Limb (tissue), 2 donors: ENCODE measurements at regions not wholly inside any gene's neighbourhood (a gene's known extent, or its start where the extent isn't known, plus 50 kb on each side); places are given as distances from the start of the nearest gene placed in this dataset.
"Not testable (repeated sequence)": the region's sequence is repeated elsewhere in the genome, so short reads cannot be mapped to it uniquely, and the experiment has no call there.

Experiments
- DNase-seq, 2 donors: peaks; one replicate each; pipeline ENCODE4 v3.0.0-alpha.2; 2016; ENCODE audit errors: extremely low spot score in 2 of 2

- no peak for DNase-seq
Measured at GRCh38 chr5:45042283-45042682, 233.5 kb downstream of the MRPS30 start.

DNA sequence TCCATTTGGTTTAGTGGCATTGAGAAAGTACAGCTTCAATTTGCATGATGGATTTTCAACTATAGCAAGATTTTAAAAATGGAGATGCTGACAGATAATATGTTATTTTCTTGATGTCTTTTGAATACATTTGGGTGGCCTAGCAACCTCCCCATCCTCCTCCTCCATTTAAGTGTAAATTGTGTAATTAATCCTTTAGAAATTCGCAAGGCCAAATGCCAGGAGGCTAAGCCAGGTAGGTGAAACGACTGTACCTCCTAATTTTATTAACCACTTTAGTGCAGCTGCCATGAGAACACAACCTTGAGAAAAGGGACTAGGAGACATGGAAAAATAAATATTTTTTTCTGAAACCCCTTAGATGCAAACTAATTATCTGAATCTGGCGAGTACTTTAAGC is 248.8 kb downstream of the MRPS30 start:
- DNase-seq = no peak

DNA sequence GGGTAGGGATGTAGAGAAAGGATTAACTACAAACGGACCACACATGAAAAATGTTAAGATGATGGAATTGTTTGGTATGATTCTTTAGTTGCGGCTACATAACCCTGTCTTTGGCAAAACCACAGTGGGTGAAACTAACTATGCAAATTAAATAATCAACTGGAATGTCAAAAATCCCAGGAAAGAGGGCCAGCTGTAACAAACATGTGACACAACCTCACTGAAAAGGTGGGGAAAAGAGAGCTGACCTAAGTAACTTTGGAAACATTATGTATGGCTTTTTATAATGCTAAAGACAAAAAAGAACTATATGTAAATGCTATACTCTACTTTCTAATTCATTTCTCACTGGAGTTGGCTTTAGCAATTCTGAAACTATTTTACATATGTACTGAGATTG is 252.0 kb downstream of the MRPS30 start:
- DNase-seq = no peak

DNA sequence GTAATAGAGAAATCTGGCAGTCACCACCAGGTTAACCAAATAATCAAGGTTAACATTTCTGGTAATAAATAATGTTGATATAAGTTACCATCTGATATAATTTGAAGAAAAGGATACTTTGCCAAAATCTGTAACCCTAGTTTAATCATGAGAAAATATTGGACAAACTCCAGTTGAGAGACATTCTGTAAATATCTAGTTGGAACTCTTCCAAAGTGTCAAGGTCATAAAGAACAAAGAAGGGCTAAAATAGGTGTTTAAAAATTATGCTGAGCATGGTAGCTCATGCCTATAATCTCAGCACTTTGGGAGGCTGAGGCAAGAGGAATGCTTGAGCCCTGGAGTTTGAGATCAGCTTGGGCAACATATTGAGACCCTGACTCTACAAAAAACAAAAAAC is 253.3 kb downstream of the MRPS30 start:
- DNase-seq = no peak

GRCh38 chr5:45081082-45081481 is 272.3 kb downstream of the MRPS30 start:
- DNase-seq = no peak

GRCh38 chr5:45089870-45090269 is 281.1 kb downstream of the MRPS30 start:
- DNase-seq = no peak

- DNase-seq = no peak
Measured at GRCh38 chr5:45093377-45093776, 284.6 kb downstream of the MRPS30 start.

GRCh38 chr5:45094876-45095440 is 286.2 kb downstream of the MRPS30 start:
- no peak for DNase-seq

DNA sequence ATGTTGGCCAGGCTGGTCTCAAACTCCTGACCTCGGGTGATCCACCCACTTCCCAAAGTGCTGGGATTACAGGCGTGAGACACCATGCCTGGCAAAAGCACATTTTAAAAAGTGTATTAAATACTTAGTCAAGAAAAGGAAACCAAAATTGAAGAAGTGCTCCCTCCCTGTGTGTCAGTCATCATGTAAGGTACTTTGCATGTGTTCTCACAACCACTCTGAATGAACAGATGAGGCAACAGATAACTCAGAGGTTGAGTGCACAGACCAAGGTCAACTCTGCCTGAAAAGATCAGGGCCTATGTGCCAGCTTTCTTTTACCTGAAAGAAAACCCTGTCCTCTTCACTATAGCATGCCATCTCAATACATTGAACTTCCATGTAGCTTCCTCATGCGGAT is 289.7 kb downstream of the MRPS30 start:
- no peak for DNase-seq

- DNase-seq = no peak
Measured at GRCh38 chr5:45101146-45101545, 292.4 kb downstream of the MRPS30 start.

DNA sequence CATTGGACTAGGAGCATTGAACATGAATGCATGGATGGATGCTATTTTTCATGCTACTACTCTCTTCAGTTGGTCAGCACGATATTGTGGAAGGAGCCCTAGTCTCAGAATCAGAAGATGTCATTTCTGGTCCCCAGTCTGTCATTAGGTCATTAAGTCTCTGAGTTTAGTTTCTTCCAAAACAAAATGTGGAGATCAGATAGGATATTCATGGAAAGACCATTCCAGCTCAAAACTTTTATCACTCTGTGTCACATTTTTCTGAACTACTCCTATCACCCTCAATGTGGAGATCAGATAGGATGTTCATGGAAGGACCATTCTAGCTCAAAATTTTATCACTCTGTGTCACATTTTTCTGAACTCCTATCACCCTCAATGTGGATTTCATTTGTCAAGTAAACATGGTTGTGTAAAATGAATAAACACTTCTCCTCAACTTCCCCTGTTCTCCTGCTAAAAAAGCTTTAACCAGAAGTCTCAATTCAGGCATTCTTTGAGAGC is 296.8 kb downstream of the MRPS30 start:
- no peak for DNase-seq

- no peak for DNase-seq
Measured at GRCh38 chr5:45109062-45109461, 300.3 kb downstream of the MRPS30 start.

GRCh38 chr5:45109636-45110035 is 300.9 kb downstream of the MRPS30 start:
- no peak for DNase-seq

GRCh38 chr5:45110399-45110798 is 301.7 kb downstream of the MRPS30 start:
- no peak for DNase-seq

- DNase-seq = no peak
Measured at GRCh38 chr5:45113726-45114125, 305.0 kb downstream of the MRPS30 start.

- DNase-seq = no peak
Measured at GRCh38 chr5:45132972-45133371, 324.2 kb downstream of the MRPS30 start.

GRCh38 chr5:45162974-45163373 is 354.2 kb downstream of the MRPS30 start:
- no peak for DNase-seq

DNA sequence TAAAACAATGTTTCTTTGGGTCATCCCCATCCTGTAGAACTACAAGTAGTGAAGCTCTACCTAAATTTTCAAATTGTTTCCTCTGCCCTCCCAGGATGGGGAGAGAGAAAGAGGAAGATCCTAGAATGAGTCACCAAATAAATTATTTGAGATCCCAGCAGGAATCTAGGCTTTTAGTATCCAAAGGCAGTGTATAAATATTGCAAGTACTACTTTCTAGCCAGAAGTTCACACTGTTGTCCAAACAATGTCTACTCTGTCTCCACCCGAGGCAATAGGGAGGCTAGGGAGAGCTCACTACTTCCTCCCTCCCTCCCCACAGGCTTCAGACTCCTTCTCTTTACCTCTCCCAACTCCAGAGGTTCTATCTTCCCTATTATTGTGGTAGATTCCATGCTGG is 362.8 kb downstream of the MRPS30 start:
- DNase-seq = no peak

GRCh38 chr5:45172634-45173033 is 363.9 kb downstream of the MRPS30 start:
- DNase-seq = not testable (repeated sequence)

GRCh38 chr5:45179686-45180085 is 370.9 kb downstream of the MRPS30 start:
- DNase-seq = no peak

DNA sequence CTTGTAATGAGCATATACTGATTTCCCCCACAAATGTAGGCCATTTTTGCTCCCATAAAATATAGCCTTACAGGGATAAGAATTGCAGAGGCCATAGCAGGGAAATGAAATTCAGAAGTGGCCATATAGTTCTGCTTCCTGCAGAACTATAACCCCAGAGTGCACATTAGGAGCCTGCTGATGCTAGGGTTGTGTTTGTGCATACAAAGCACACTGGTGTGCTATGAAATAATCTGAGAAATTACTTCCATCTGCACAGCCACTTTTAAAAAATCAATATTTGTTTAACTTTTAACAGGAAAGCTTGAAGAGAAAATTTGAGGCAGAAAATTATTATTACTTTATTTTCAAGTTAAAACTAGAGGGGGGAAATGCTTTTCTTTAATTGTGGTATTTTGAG is 380.3 kb downstream of the MRPS30 start:
- no peak for DNase-seq

GRCh38 chr5:45189481-45189880 is 380.7 kb downstream of the MRPS30 start:
- no peak for DNase-seq

DNA sequence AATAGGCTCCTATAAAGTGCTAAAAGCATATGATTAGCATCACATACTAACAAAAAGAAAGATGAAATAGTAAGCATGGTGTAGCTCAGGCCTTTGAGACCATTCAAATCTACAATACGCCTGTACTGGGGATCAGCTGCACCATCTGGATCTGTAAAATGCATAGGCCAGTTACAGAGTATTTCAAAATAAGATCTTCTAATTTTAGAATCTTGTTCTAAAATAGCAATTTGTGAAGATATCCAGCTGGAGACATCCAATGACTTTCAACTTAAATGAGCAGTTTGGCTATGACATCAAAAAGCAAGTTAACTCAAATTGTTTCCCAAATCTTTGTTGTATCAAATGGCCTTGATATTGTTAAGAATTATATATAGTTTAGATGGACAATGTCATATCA is 386.3 kb downstream of the MRPS30 start:
- DNase-seq = no peak
